H1 (cell line): ENCODE measurements at regions not wholly inside any gene's neighbourhood (a gene's known extent, or its start where the extent isn't known, plus 50 kb on each side); places are given as distances from the start of the nearest gene placed in this dataset.
A peak's percentile ranks its signal among the peaks of the same experiment; 100 is the strongest.

ENCODE experiments used
- CTCF ChIA-PET: fragments of 300-600 bp; sonication (Branson Sonifier 250); formaldehyde crosslinking; loops from one replicate; lab custom pipeline; 2021; ENCODE audit not compliant: partially characterized antibody; lab: Charles Lee
- POLR2A ChIA-PET: fragments of 300-600 bp; sonication (Branson Sonifier 250); formaldehyde crosslinking; loops from one replicate; lab custom pipeline; 2021; ENCODE audit warnings: inconsistent platforms; ENCODE audit not compliant: partially characterized antibody; lab: Charles Lee
- DNase-seq, 2 experiments: peaks; one replicate each; pipeline versions ENCODE4 v3.0.0 to v3.0.0-alpha.2; 2010 to 2022; ENCODE audit warnings: low spot score in 2 of 2, low read depth in 1 of 2, mixed read lengths in 1 of 2
- FAIRE-seq: peaks from 2 replicates; lab custom pipeline; 2011; peaks lifted over from hg19 to GRCh38; lab: Jason Lieb, UNC
- H2AFZ ChIP-seq: 2 replicates; pipeline ENCODE4 v1.8.1; 2012; ENCODE audit warnings: low read length, inconsistent platforms
- H2AK5ac ChIP-seq: 2 replicates; pipeline ENCODE4 v1.6.1; 2013; ENCODE audit warnings: low read depth, low read length
- H2BK120ac ChIP-seq: replicated peaks from 2 replicates; pipeline ENCODE3; 2013; ENCODE audit warnings: low read depth, low read length, inconsistent platforms
- H2BK12ac ChIP-seq: 2 replicates; pipeline ENCODE4 v1.6.1; 2013; ENCODE audit warnings: low read depth, low read length
- H2BK15ac ChIP-seq: 2 replicates; pipeline ENCODE4 v1.6.1; 2013; ENCODE audit warnings: low read length
- H2BK20ac ChIP-seq: 2 replicates; pipeline ENCODE4 v1.6.1; 2013; ENCODE audit warnings: low read length
- H2BK5ac ChIP-seq: 2 replicates; pipeline ENCODE4 v1.6.1; 2013; ENCODE audit warnings: low read depth, low read length
- H3K14ac ChIP-seq: 2 replicates; pipeline ENCODE4 v1.6.1; 2013; ENCODE audit warnings: inconsistent platforms; ENCODE audit not compliant: insufficient read length
- H3K18ac ChIP-seq: 2 replicates; pipeline ENCODE4 v1.6.1; 2013; ENCODE audit warnings: low read length; ENCODE audit errors: extremely low read depth
- H3K23ac ChIP-seq: 2 replicates; pipeline ENCODE4 v1.6.1; 2013; ENCODE audit warnings: inconsistent platforms; ENCODE audit not compliant: insufficient read length
- H3K23me2 ChIP-seq: 2 replicates; pipeline ENCODE4 v1.6.1; 2013; ENCODE audit warnings: low read depth, low read length
- H3K27ac ChIP-seq: 2 replicates; pipeline ENCODE4 v1.6.1; 2011; ENCODE audit warnings: low read depth, low read length, inconsistent platforms
- H3K27me3 ChIP-seq, 4 experiments: replicated peaks in 1 of 4; 1 replicate in 1 of 4; 2 replicates in 3 of 4; pipeline versions ENCODE4 v1.6.1 to v1.8.1; 2011 to 2013; ENCODE audit warnings: low read length in 3 of 4, mild to moderate bottlenecking in 3 of 4, inconsistent platforms in 2 of 4, mixed read lengths in 2 of 4, moderate library complexity in 1 of 4; ENCODE audit not compliant: control insufficient read depth in 3 of 4, insufficient read depth in 3 of 4; ENCODE audit errors: extremely low read depth in 1 of 4
- H3K36me3 ChIP-seq, 4 experiments: 2 replicates each; pipeline versions ENCODE4 v1.6.1 to v1.8.1; 2011 to 2013; ENCODE audit warnings: mild to moderate bottlenecking in 4 of 4, low read length in 3 of 4, moderate library complexity in 2 of 4, control low read depth in 1 of 4, inconsistent platforms in 1 of 4; ENCODE audit not compliant: insufficient read depth in 4 of 4, control insufficient read depth in 2 of 4
- H3K4ac ChIP-seq: replicated peaks from 2 replicates; pipeline ENCODE3; 2013; ENCODE audit warnings: low read length, low read depth, mixed read lengths, inconsistent platforms; ENCODE audit not compliant: insufficient read length
- H3K4me1 ChIP-seq, 4 experiments: replicated peaks in 1 of 4; 1 replicate in 1 of 4; 2 replicates in 3 of 4; pipeline versions ENCODE4 v1.6.1 to v1.8.1; 2011 to 2013; ENCODE audit warnings: low read length in 3 of 4, inconsistent platforms in 2 of 4, mixed read lengths in 1 of 4; ENCODE audit not compliant: insufficient read depth in 4 of 4, control insufficient read depth in 3 of 4
- H3K4me2 ChIP-seq, 2 experiments: 2 replicates each; pipeline versions ENCODE4 v1.6.1 to v1.8.1; 2011 to 2013; ENCODE audit warnings: low read depth in 2 of 2, low read length in 2 of 2, control low read depth in 1 of 2, inconsistent platforms in 1 of 2, mild to moderate bottlenecking in 1 of 2; ENCODE audit not compliant: insufficient read depth in 1 of 2
- H3K4me3 ChIP-seq, 4 experiments: fragments of 200-600, 300-600 bp in 1 of 4; sonication (generic), shearing (Covaris generic), sonication (Bioruptor Twin) in 1 of 4; 2 replicates each; pipeline versions ENCODE4 v1.5.1 to v1.8.1; 2011 to 2016; ENCODE audit warnings: low read length in 4 of 4, low read depth in 3 of 4, control low read depth in 2 of 4, inconsistent platforms in 2 of 4, mild to moderate bottlenecking in 2 of 4, mixed read lengths in 1 of 4, moderate library complexity in 1 of 4; ENCODE audit not compliant: insufficient read depth in 2 of 4; ENCODE audit errors: extremely low read depth in 1 of 4
- H3K56ac ChIP-seq: replicated peaks from 2 replicates; pipeline ENCODE3; 2013; ENCODE audit warnings: low read depth, mild to moderate bottlenecking, mixed read lengths, low read length, inconsistent platforms; ENCODE audit not compliant: insufficient read length
- H3K79me1 ChIP-seq: 2 replicates; pipeline ENCODE4 v1.6.1; 2013; ENCODE audit warnings: low read depth, low read length, control low read depth
- H3K79me2 ChIP-seq, 2 experiments: 2 replicates each; pipeline versions ENCODE4 v1.6.1 to v1.8.1; 2012 to 2013; ENCODE audit warnings: low read length in 2 of 2, mild to moderate bottlenecking in 2 of 2, inconsistent platforms in 1 of 2; ENCODE audit not compliant: insufficient read depth in 2 of 2, control insufficient read depth in 1 of 2
- H3K9ac ChIP-seq, 4 experiments: replicated peaks in 1 of 4; 1 replicate in 1 of 4; 2 replicates in 3 of 4; pipeline versions ENCODE4 v1.6.1 to v1.8.1; 2011 to 2013; ENCODE audit warnings: low read depth in 3 of 4, low read length in 3 of 4, control low read depth in 2 of 4, mild to moderate bottlenecking in 2 of 4, moderate library complexity in 2 of 4, inconsistent platforms in 1 of 4; ENCODE audit errors: extremely low read depth in 1 of 4
- H3K9me3 ChIP-seq, 2 experiments: 2 replicates each; pipeline versions ENCODE4 v1.6.1 to v1.8.1; 2012 to 2013; ENCODE audit warnings: mild to moderate bottlenecking in 2 of 2, moderate library complexity in 2 of 2, control low read depth in 1 of 2, inconsistent platforms in 1 of 2, low read depth in 1 of 2, low read length in 1 of 2, mixed read lengths in 1 of 2; ENCODE audit not compliant: insufficient read depth in 2 of 2
- H4K20me1 ChIP-seq, 2 experiments: replicated peaks in 1 of 2; 2 replicates each; pipeline versions ENCODE3 to v1.8.1; 2011 to 2013; ENCODE audit warnings: inconsistent platforms in 2 of 2, low read length in 2 of 2, mild to moderate bottlenecking in 1 of 2; ENCODE audit not compliant: insufficient read depth in 2 of 2, control insufficient read depth in 1 of 2
- H4K5ac ChIP-seq: 2 replicates; pipeline ENCODE4 v1.6.1; 2013; ENCODE audit warnings: low read length, low read depth, mixed read lengths, inconsistent platforms; ENCODE audit not compliant: insufficient read length
- H4K8ac ChIP-seq: 2 replicates; pipeline ENCODE4 v1.8.0; 2013; ENCODE audit warnings: mild to moderate bottlenecking, moderate library complexity, low read length, inconsistent platforms; ENCODE audit not compliant: insufficient read depth; ENCODE audit errors: extremely low read depth
- H4K91ac ChIP-seq: replicated peaks from 2 replicates; pipeline ENCODE3; 2013; ENCODE audit warnings: low read length, mixed read lengths, inconsistent platforms; ENCODE audit not compliant: insufficient read length
- ASH2L ChIP-seq: fragments of 200-600, 300-600 bp; sonication (generic); IDR thresholded peaks from one replicate; pipeline ENCODE4 v1.7.1; 2017; ENCODE audit warnings: low read length
- ATF3 ChIP-seq: IDR thresholded peaks from 2 replicates; pipeline ENCODE4 v1.6.1; 2011; ENCODE audit warnings: low read depth, mild to moderate bottlenecking, low read length; ENCODE audit not compliant: insufficient read depth
- CTCF ChIP-seq, 3 experiments: IDR thresholded peaks; 1 replicate in 2 of 3; 2 replicates in 1 of 3; pipeline versions ENCODE4 v1.5.1 to v1.6.1; 2011; ENCODE audit warnings: low read length in 3 of 3, mild to moderate bottlenecking in 3 of 3, inconsistent platforms in 2 of 3, low read depth in 1 of 3, moderate library complexity in 1 of 3; ENCODE audit not compliant: insufficient read depth in 1 of 3; ENCODE audit errors: control extremely low read depth in 1 of 3
- E2F6 ChIP-seq: IDR thresholded peaks from 2 replicates; pipeline ENCODE4 v1.6.1; 2012; ENCODE audit warnings: inconsistent platforms
- HDAC6 ChIP-seq: IDR thresholded peaks from one replicate; pipeline ENCODE4 v1.7.1; 2012; ENCODE audit warnings: low read depth, mild to moderate bottlenecking, inconsistent platforms, low read length, moderate library complexity
- NANOG ChIP-seq: IDR thresholded peaks from 2 replicates; pipeline ENCODE4 v1.6.1; 2011; ENCODE audit warnings: low read length, low read depth, mild to moderate bottlenecking, inconsistent platforms; ENCODE audit not compliant: insufficient read depth, poor library complexity, severe bottlenecking
- RBBP5 ChIP-seq: IDR thresholded peaks from 2 replicates; pipeline ENCODE4 v1.7.1; 2012; ENCODE audit warnings: low read depth, mild to moderate bottlenecking, inconsistent platforms, low read length, moderate library complexity, borderline replicate concordance
- SP4 ChIP-seq: IDR thresholded peaks from 2 replicates; pipeline ENCODE4 v1.6.1; 2012; ENCODE audit warnings: low read length, inconsistent platforms
- WGBS, 2 experiments: shearing (Covaris generic) in 1 of 2; methylation state at CpG; one replicate each; pipeline versions ENCODE4 v1.1.6 to v1.1.7; 2013 to 2015; ENCODE audit warnings: low lambda C conversion rate in 2 of 2, mixed read lengths in 2 of 2, inconsistent platforms in 1 of 2, low coverage in 1 of 2, missing lambda C conversion rate in 1 of 2; ENCODE audit not compliant: insufficient replicate concordance in 2 of 2, insufficient coverage in 1 of 2, insufficient read length in 1 of 2; ENCODE audit errors: extremely low coverage in 1 of 2, missing lambda C conversion rate in 1 of 2; 5-methylcytosine and 5-hydroxymethylcytosine counted together

- no peak overlapping the region for H4K8ac ChIP-seq
- no peak overlapping the region for H2AFZ ChIP-seq
- H3K36me3 ChIP-seq = no peaks in the 10 kb centered on the region
- H3K4me1 ChIP-seq = peaks cover 2 to 26% (median 16%) of the 10 kb centered on the region in 4 experiments; a peak in 5 of 7 replicates
- no peak overlapping the region for H3K56ac ChIP-seq
- WGBS, 2 experiments = 86% methylated on average over 7 of the region's 7 CpGs; no CpG with 5 or more reads in 1 of the 2 experiments
- H3K9ac ChIP-seq = no peak overlapping the region
- peak overlapping the region; percentile 91 for H4K91ac ChIP-seq
- H2BK20ac ChIP-seq = peak overlapping the region; percentile 98
- POLR2A ChIA-PET = no interaction called here
- H2BK5ac ChIP-seq = peak overlapping the region; percentile 55; the same call in 1 of the 2 replicates
- H3K79me2 ChIP-seq = no peaks in the 10 kb centered on the region
- CTCF ChIA-PET = interaction anchor here (0.9 to 3.1 kb wide), 6 partner anchors 10 to 28 kb away, joined by 3 to 6 read pairs (median 4); no protein-coding TSS in a partner anchor
- no peaks in the 10 kb centered on the region; the same call in 1 of the 2 replicates for H3K23me2 ChIP-seq
- 0 out of 2 replicates have a peak overlapping the region, but pooled peaks have one; percentile 49 for H2BK15ac ChIP-seq
- no peak overlapping the region for H3K14ac ChIP-seq
- FAIRE-seq (no peak), DNase-seq (no peak)
- peak overlapping the region; percentile 3 for H3K18ac ChIP-seq
- H2BK12ac ChIP-seq = peak overlapping the region; percentile 99
- H3K4ac ChIP-seq = peak overlapping the region; percentile 55
- no peak overlapping the region for H3K23ac ChIP-seq
- H3K79me1 ChIP-seq = no peaks in the 10 kb centered on the region
- peak overlapping the region in 1 of 2 experiments; percentile 24; a peak in 2 of 4 replicates for H3K4me2 ChIP-seq
- no peaks in the 10 kb centered on the region for H3K27me3 ChIP-seq
- H2BK120ac ChIP-seq = peak overlapping the region; percentile 94
- no peaks in the 10 kb centered on the region for H4K20me1 ChIP-seq
- H4K5ac ChIP-seq = peak overlapping the region; percentile 23
- H3K9me3 ChIP-seq = peaks cover 8 to 10% of the 10 kb centered on the region in 2 experiments; a peak in 3 of 4 replicates
- 0 out of 2 replicates have a peak overlapping the region, but pooled peaks have one; percentile 40 for H3K27ac ChIP-seq
- TF ChIP-seq ATF3 (no peak), NANOG (no peak), HDAC6 (no peak), ASH2L (no peak), SP4 (no peak), E2F6 (no peak), RBBP5 (no peak), CTCF (IDR thresholded peaks at IDR 0.05; ENCODE audit: control extremely low read depth in 1 of 3, insufficient read depth in 1 of 3, low read depth in 1 of 3, low read length in 3 of 3) (no peak)
- H2AK5ac ChIP-seq = peak overlapping the region; percentile 93; the same call in 1 of the 2 replicates
- no peak overlapping the region for H3K4me3 ChIP-seq
Measured at GRCh38 chr16:26987597-26988010, 79.1 kb upstream of the C16orf82 start.
